GM18951 (cell line): ENCODE measurements at regions not wholly inside any gene's neighbourhood (a gene's known extent, or its start where the extent isn't known, plus 50 kb on each side); places are given as distances from the start of the nearest gene placed in this dataset.
"Not testable (repeated sequence)": the region's sequence is repeated elsewhere in the genome, so short reads cannot be mapped to it uniquely, and the experiment has no call there.

Experiments
- POLR2A ChIP-seq: IDR thresholded peaks from 4 replicates; pipeline ENCODE4 v1.6.1; 2011; ENCODE audit warnings: mild to moderate bottlenecking; ENCODE audit not compliant: insufficient read length, insufficient read depth; ENCODE audit errors: extremely low read depth
- in situ Hi-C: fragments of 300-500 bp; cut with MboI; formaldehyde crosslinking; loops from one replicate; pipeline ENCODE4 v1.12.0; 2022; ENCODE audit warnings: low sequenced_read_pairs, mixed read lengths, inconsistent platforms; ENCODE audit not compliant: unreplicated experiment

- no peak for TF ChIP-seq POLR2A
- in situ Hi-C loops = no loop called here
These were observed 143.0 kb upstream of the GRIK3 start for GRCh38 chr1:37177230-37177864.

DNA sequence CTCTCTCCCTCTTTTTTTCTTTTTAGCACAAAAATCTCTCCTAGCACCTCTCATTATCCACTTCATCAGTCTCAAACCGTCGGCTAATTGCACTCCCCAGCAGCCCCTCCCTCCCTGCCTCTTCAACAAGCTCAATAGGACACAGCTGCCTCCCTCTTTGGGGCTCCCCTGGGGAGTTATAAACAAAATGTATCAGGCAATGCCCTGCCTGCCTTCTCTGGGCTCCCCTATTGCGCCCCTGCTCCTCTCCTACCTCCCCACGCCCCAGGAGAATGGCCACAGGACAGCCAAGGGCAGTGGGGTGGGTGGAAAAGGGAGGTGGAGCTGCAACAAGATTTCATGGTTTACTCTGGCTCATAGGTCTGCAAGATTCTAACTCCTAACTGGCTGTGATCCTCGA, 147.1 kb upstream of the GRIK3 start:
- no peak for TF ChIP-seq POLR2A
- in situ Hi-C loops = no loop called here

- in situ Hi-C loops = no loop called here
- no peak for TF ChIP-seq POLR2A
These were observed 150.5 kb upstream of the GRIK3 start for GRCh38 chr1:37184789-37185188.

GRCh38 chr1:37186246-37186756, 152.0 kb upstream of the GRIK3 start:
- in situ Hi-C loops = no loop called here
- no peak for TF ChIP-seq POLR2A

- no peak for TF ChIP-seq POLR2A
- in situ Hi-C loops = no loop called here
These were observed 154.8 kb upstream of the GRIK3 start for GRCh38 chr1:37189111-37189510.

- TF ChIP-seq POLR2A = no peak
- in situ Hi-C loops = no loop called here
These were observed 163.1 kb upstream of the GRIK3 start for GRCh38 chr1:37197411-37197810.

GRCh38 chr1:37214305-37214704, 180.0 kb upstream of the GRIK3 start:
- in situ Hi-C loops = not testable (repeated sequence)

GRCh38 chr1:37233606-37234005, 199.3 kb upstream of the GRIK3 start:
- in situ Hi-C loops = no loop called here
- no peak for TF ChIP-seq POLR2A

DNA sequence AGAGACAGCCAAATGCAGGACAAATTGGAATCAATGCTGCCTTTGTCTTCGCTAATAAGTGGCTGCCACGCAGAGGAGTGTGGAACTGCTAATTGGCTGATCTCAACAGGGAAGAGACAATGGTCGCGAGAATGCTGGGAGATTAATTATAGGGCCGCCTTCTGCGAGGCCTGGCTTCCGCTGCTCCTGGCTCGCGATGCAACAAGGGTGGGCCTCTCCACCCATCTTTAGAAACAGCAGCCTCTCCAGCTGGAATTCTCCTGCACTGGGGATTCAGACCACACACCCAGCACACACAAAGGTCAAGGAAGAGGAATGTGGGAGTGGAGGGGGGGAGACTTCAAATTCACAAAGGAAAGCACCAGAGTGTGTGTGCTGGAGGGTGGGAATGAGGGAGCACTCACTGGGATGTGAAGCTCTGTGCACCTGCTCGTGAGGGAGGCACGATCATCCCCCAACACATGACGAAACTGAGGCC, 200.7 kb upstream of the GRIK3 start:
- no peak for TF ChIP-seq POLR2A
- in situ Hi-C loops = no loop called here

DNA sequence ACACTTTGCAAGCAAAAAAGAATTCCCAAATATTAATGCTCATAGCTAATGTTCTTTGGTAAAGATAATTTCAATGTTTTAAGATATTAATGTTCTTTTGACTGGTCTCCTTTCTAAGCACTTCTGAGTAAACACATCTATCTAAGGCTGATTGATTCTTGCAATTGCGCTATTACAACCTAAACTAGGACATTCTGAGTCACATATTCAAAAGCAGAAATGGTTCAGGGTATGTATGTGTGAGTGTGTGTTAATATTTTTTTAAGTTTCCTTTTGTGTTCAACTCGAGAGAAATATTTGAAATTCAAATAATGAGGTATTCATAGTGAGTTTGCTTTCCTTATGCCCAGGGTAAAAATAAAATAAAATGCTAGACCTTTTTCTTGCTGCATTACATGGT, 203.6 kb upstream of the GRIK3 start:
- no peak for TF ChIP-seq POLR2A
- in situ Hi-C loops = no loop called here

DNA sequence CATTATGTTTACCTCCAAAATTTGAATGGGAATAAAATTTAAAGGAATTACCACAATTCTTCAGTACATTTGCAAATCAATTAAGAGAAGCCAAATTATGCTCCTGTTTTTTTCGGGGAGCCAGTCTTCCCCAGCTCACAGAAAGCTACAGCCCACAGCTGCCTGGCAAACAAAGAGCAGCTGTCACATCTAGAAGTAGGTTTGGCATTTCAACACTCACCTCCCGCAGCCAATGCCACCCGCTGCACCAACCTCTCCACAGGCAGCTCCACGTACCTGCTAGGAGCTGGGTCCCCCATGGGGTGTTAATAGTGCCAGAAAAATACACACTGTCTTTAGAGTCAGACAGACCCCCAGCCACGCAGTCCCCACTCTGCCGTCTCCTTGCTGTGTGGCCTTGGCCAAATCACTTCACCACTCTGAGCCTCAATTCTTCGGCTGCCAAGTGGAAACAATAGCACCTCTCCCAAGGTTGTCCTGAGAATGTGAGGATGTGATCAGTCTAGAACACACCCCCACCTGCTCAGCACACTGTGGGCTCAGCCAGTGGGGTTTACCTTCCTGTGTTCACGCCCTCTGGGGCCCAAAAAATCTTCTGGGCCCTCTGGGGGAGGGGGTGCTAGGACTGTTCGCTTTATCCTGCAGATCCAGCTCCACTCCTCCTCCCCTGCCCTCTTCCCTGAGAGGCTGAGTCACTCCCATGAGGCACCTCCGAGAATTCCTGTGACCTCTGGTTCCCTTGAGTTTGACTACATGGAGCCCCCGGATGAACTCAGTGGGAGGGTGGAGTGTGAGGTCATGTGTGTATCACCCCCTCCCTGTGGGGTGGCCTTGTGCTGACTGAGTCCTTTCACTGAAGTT, 204.3 kb upstream of the GRIK3 start:
- no peak for TF ChIP-seq POLR2A
- in situ Hi-C loops = no loop called here

DNA sequence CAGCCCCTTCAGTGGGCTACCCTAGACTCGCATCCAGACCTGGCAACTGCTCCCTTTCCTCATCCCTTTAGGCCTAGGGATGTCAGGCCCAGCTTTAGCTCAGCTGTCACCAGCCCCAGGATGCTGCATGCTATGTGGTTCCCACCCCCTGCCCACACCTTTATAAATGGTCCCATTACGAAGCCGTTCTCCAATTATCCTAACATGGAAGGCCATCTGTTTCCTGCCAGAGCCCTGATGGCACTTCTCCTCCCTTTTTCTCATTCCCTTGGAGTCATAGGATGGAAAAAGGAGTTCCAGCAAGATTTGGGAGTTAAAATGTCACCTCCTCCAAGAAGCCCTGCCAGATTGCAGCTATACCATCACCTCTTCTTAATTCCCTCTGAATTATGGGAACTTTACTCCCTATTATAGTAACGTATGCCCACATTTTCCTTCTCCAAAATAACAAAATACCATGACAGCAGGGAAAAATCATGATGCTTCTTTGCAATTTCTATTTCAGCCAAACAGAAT, 205.0 kb upstream of the GRIK3 start:
- no peak for TF ChIP-seq POLR2A
- in situ Hi-C loops = no loop called here

DNA sequence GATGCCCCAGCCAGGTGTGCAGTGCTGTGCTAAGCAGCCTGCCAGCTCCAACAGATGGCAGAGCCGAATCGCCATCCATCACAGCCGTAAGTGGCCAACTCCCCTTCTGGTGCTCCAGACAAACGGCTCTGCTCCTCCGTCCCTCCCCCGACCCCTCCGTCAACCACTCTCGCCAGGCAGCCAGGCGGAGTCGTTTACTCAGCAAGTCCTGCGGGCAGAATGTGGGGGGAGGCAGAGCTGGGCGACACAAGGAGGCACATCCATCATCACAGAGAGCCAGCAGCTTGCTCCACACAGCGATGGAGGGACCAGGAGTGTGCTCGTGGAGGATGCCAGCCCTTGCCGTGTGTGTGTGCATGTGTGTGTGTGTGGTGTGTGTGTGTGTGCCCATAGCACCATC, 206.6 kb upstream of the GRIK3 start:
- no peak for TF ChIP-seq POLR2A
- in situ Hi-C loops = no loop called here

GRCh38 chr1:37242501-37242900, 208.2 kb upstream of the GRIK3 start:
- in situ Hi-C loops = no loop called here
- no peak for TF ChIP-seq POLR2A
